Sigmoid colon (tissue), 6 donors: ENCODE measurements at regions not wholly inside any gene's neighbourhood (a gene's known extent, or its start where the extent isn't known, plus 50 kb on each side); places are given as distances from the start of the nearest gene placed in this dataset.

Experiments used
- DNase-seq: peaks from one replicate; pipeline ENCODE4 v3.0.0-alpha.2; 2019
- H3K27ac ChIP-seq, 4 donors: fragments of 200-600 bp; sonication (generic); one replicate each; pipeline ENCODE4 v1.5.1; 2016 to 2019; ENCODE audit warnings: mild to moderate bottlenecking in 1 of 4
- H3K27me3 ChIP-seq, 3 donors: fragments of 200-600 bp; sonication (generic); one replicate each; pipeline ENCODE4 v1.5.1; 2019; ENCODE audit warnings: mild to moderate bottlenecking in 1 of 3
- H3K36me3 ChIP-seq, 4 donors: fragments of 200-600 bp; sonication (generic); one replicate each; pipeline ENCODE4 v1.5.1; 2016 to 2019
- H3K4me1 ChIP-seq, 4 donors: fragments of 200-600 bp; sonication (generic); one replicate each; pipeline ENCODE4 v1.5.1; 2017 to 2019
- H3K4me3 ChIP-seq, 4 donors: fragments of 200-600 bp; sonication (generic); one replicate each; pipeline ENCODE4 v1.5.1; 2017 to 2019; ENCODE audit warnings: mild to moderate bottlenecking in 2 of 4, moderate library complexity in 1 of 4
- H3K9me3 ChIP-seq, 4 donors: fragments of 200-600 bp in 3 of 4; sonication (generic) in 3 of 4; one replicate each; pipeline versions ENCODE4 v1.5.1 to v1.6.1; 2013 to 2019
- CTCF ChIP-seq, 4 experiments: fragments of 450-650 bp in 3 of 4; fragments of 200-600 bp in 1 of 4; IDR thresholded peaks; one replicate each; pipeline ENCODE4 v1.5.1; 2016 to 2019; ENCODE audit warnings: antibody characterized with exemption in 4 of 4, mild to moderate bottlenecking in 3 of 4, moderate library complexity in 2 of 4
- EP300 ChIP-seq, 4 donors: sonication (generic); formaldehyde crosslinking; IDR thresholded peaks; one replicate each; pipeline ENCODE4 v1.6.1; 2017; ENCODE audit warnings: antibody characterized with exemption in 4 of 4
- POLR2A ChIP-seq, 2 donors: fragments of 450-650 bp; IDR thresholded peaks; one replicate each; pipeline ENCODE4 v1.6.1; 2016; ENCODE audit warnings: antibody characterized with exemption in 2 of 2, mild to moderate bottlenecking in 2 of 2, moderate library complexity in 2 of 2
- POLR2AphosphoS5 ChIP-seq, 4 donors: sonication (generic); formaldehyde crosslinking; IDR thresholded peaks; one replicate each; pipeline ENCODE4 v1.6.1; 2017; ENCODE audit warnings: antibody characterized with exemption in 4 of 4
- WGBS, 2 donors: extraction: QIAGEN DNeasy Blood & Tissue Kit; methylation state at CpG; one replicate each; pipeline ENCODE4 v1.1.7; 2013; 5-methylcytosine and 5-hydroxymethylcytosine counted together
- intact Hi-C: fragments of 100-400 bp; cut with DNase I; formaldehyde crosslinking; loops from one replicate; pipeline ENCODE4 v1.15.1; 2023
- donor health status: healthy with polysubstance abuse.
- donor health status: healthy.

DNA sequence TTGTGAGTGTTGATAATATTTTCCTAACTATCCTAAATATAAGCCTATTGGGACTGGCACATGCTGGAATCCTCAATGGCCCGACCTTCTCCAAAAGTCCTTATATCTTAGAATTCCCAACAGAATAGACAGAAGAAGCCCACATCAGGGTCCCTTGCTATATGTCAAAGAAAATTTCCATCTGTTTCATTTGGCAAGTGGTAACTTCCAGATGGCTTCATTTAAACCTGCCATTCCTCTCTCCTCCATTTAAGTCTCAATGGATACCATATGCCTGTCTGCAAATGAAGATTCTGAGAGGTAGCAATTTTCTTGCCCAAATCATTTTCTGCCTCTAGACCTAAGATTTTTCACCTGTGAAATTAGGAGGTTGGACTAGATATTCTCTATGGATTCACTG is 73.1 kb upstream of the KCNA4 start:
- Histone ChIP-seq H3K4me1 (no peaks in the 10 kb centered on the region), H3K9me3 (no peaks in the 10 kb centered on the region), H3K27ac (no peak overlapping the region), H3K27me3 (no peaks in the 10 kb centered on the region), H3K4me3 (no peak overlapping the region), H3K36me3 (no peaks in the 10 kb centered on the region)
- no peak for TF ChIP-seq CTCF (IDR thresholded peaks at IDR 0.05)
- no peak for TF ChIP-seq EP300 (IDR thresholded peaks at IDR 0.05)
- whole genome bisulfite sequencing, 2 donors: 79 to 81% methylated on average over 1 of the region's 1 CpG
- intact Hi-C loops: no loop called here
- no peak for DNase-seq

- intact Hi-C loops: no loop called here
These were observed 74.4 kb upstream of the KCNA4 start for GRCh38 chr11:30091246-30091645.

DNA sequence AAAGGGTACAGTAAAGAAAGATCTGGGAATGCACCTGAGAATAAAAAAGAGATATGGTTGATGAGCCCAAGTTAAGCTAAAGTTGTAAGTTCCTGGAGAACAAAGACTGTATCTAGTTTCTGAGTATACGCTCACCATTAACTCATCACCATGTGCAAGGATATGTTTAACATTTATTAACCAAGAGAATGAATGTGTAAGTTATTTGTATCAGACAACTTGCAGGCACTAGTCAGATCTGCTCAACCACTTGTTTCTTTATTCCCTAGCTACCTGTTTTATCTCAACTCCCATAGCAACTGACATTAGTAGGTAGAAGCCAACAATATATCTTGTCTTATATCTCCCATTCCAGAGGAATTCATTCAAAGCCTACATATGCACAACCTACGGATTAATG is 74.9 kb upstream of the KCNA4 start:
- 86 to 89% methylated on average over 2 of the region's 2 CpGs for WGBS, 2 donors
- Histone ChIP-seq H3K4me1 (no peaks in the 10 kb centered on the region), H3K36me3 (no peaks in the 10 kb centered on the region), H3K27ac (no peak overlapping the region), H3K9me3 (no peaks in the 10 kb centered on the region), H3K4me3 (no peak overlapping the region), H3K27me3 (no peaks in the 10 kb centered on the region)
- DNase-seq: no peak
- intact Hi-C loops: no loop called here
- TF ChIP-seq POLR2AphosphoS5 (IDR thresholded peaks at IDR 0.05) (no peak), POLR2A (IDR thresholded peaks at IDR 0.05) (no peak), EP300 (IDR thresholded peaks at IDR 0.05) (no peak), CTCF (IDR thresholded peaks at IDR 0.05) (no peak)

More at GRCh38 chr11:30091246-30091645, 74.4 kb upstream of the KCNA4 start:
- Histone ChIP-seq H3K4me3 (no peak overlapping the region), H3K27ac (no peak overlapping the region), H3K36me3 (no peaks in the 10 kb centered on the region), H3K4me1 (no peaks in the 10 kb centered on the region), H3K27me3 (no peaks in the 10 kb centered on the region), H3K9me3 (no peaks in the 10 kb centered on the region)
- no peak for TF ChIP-seq POLR2AphosphoS5 (IDR thresholded peaks at IDR 0.05)
- TF ChIP-seq POLR2A (IDR thresholded peaks at IDR 0.05): no peak
- no peak for TF ChIP-seq CTCF (IDR thresholded peaks at IDR 0.05)
- no peak for TF ChIP-seq EP300 (IDR thresholded peaks at IDR 0.05)
- DNase-seq: no peak

- intact Hi-C loops: no loop called here
- Histone ChIP-seq H3K27ac (no peak overlapping the region), H3K4me3 (no peak overlapping the region), H3K9me3 (no peaks in the 10 kb centered on the region), H3K4me1 (no peaks in the 10 kb centered on the region), H3K27me3 (no peaks in the 10 kb centered on the region), H3K36me3 (no peaks in the 10 kb centered on the region)
- DNase-seq: no peak
- no peak for TF ChIP-seq CTCF (IDR thresholded peaks at IDR 0.05)
- no peak for TF ChIP-seq EP300 (IDR thresholded peaks at IDR 0.05)
- no peak for TF ChIP-seq POLR2A (IDR thresholded peaks at IDR 0.05)
- no peak for TF ChIP-seq POLR2AphosphoS5 (IDR thresholded peaks at IDR 0.05)
These were observed 75.7 kb upstream of the KCNA4 start for GRCh38 chr11:30092518-30092917.

- DNase-seq: no peak
- 32 to 76% methylated on average over 1 of the region's 1 CpG for WGBS, 2 donors
These were observed 83.7 kb upstream of the KCNA4 start for GRCh38 chr11:30100495-30100894.

More at GRCh38 chr11:30100495-30100894, 83.7 kb upstream of the KCNA4 start:
- intact Hi-C loops: no loop called here
- Histone ChIP-seq H3K27ac (no peak overlapping the region), H3K4me1 (no peaks in the 10 kb centered on the region), H3K36me3 (no peaks in the 10 kb centered on the region), H3K27me3 (no peaks in the 10 kb centered on the region), H3K4me3 (no peak overlapping the region), H3K9me3 (no peaks in the 10 kb centered on the region)
- no peak for TF ChIP-seq CTCF (IDR thresholded peaks at IDR 0.05)
- TF ChIP-seq POLR2A (IDR thresholded peaks at IDR 0.05): no peak
- TF ChIP-seq POLR2AphosphoS5 (IDR thresholded peaks at IDR 0.05): no peak
- TF ChIP-seq EP300 (IDR thresholded peaks at IDR 0.05): no peak
